Stimulated activated CD8-positive, alpha-beta memory T cell treated with anti-CD3 and anti-CD28 coated beads, Interleukin-12 subunit alpha, Interleukin-12 subunit beta, amount 100 ng/mL, for 4 hours (primary cell): ENCODE measurements at regions not wholly inside any gene's neighbourhood (a gene's known extent, or its start where the extent isn't known, plus 50 kb on each side); places are given as distances from the start of the nearest gene placed in this dataset.

Experiments used
- DNase-seq: peaks from one replicate; pipeline ENCODE4 v3.0.0-alpha.2; 2020; ENCODE audit warnings: low read depth

DNA sequence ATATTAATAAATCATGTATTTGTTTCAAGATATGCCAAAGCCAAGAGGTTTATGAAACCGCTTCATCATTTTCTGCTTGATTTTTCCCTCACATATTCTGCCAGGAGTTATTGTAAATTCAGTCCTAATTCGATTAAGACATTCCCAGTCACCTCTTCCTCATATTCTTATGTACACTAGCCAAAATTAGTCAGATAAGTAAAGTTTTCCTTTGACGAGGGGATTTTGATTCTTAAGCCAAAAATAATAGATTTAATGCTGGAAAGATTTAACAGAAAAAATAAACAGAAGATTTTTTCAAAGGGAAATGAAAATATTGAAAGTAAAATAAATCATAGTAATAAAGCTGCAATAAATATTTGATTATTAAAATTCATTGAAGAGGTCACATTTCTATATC lies 51.0 kb upstream of the VEGFC start:
- no peak for DNase-seq

DNA sequence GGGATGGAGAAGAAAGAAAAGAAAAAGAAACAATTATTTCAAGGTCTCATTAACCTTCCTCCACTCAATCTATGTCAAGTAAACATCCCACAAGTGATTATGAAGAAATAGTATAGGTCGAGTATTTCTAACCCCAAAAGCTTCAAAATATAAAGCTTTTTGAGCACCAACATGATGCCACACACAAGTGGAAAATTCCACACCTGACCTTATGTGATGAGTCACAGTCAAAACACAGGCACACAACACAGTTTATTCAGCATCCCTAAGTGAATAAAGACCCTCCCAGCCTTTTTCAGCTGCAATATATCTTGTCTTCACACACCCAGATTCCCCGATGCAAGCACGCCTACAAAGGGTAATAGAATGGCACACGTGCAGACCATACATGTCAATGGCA lies 51.7 kb upstream of the VEGFC start:
- no peak for DNase-seq

DNA sequence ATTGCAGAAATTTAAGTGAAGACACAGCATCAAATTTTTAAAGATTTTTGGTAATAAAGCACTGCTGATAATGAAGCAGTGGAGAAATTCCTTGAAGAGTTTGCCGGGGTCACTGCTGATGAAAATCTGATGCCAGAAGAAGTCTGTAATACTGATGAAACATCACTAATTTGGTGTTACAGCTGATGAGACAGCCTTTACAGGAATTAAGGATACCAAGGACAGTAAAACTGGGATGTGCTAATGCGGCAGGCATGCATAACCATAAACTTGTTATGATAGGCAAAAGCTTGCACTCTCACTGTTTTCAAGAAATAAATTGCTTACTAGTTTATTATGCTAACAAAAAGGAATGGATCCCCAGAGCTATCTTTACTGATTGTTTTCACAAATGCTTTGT lies 52.9 kb upstream of the VEGFC start:
- DNase-seq, result no peak

DNA sequence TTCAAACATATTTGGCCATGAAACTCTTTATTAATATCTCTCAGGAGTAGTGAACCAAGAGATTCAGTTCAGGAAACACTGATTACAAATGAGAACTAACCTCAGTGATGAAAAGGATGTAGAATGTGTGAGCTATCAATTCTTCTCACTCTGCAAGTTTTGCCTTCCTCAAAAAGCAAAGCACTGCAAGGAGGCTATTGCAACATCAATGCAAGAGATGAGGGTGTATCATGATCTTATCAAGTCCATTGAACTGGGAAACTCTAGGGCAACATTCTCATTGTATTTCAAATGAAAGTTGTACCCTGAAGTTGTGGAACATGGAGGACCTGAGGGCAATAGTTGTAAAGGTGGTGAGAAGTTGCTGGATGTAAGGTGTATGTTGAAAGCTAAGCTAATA lies 56.4 kb upstream of the VEGFC start:
- no peak for DNase-seq

DNA sequence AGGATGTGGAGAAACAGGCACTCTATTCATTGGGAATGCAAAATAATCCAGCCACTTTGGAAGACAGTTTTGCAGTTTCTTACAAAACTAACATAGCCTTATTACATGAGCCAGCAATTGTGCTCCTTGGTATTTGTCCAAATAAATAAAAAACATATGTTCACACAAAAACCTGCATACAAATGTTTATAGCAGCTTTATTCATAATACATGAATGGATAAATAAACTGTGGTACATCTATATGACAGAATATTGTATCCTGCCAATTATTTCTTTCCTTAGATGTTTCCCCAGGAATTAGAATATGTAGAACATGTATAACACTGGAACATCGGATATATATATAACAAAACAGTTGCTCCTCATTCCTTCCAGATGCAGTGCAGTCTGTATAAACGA lies 57.7 kb upstream of the VEGFC start:
- DNase-seq, result no peak

DNA sequence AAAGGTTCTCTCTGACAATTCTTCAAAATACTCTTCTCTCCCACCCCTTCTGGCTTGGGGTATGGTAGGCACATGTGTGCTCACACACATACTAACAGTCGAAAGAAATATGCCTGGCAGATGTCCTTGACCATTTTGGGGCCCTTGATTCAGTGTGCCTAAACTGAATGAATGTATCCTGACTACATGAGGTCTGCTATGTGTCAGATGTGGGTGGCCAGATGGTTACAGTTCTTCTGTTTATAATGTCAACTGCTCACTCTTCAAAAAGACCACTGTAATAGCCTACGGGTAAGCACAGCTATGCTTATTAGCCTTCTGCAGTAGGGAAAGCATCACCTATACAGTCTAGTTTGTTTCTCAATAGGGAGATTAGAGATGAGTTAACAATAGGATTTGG lies 63.7 kb upstream of the VEGFC start:
- no peak for DNase-seq

DNA sequence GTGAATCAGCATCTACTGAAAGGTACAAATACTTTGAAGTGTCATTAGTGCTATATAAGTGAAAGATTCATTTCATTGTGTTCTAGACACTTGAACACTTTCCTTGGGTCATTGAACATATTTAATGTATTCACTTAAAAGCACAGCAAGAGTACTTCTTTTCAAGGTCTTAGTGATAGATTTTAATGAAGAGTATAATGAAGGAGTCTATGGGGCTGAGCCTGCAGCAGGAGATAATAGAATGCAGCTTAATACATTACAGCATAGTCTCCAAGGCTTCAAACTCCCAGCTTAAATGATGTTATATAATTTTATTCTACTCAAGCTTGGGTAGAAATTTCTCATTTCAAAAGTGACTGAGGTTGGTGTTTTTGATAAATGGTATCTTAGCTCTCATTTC lies 66.1 kb upstream of the VEGFC start:
- DNase-seq, result no peak

DNA sequence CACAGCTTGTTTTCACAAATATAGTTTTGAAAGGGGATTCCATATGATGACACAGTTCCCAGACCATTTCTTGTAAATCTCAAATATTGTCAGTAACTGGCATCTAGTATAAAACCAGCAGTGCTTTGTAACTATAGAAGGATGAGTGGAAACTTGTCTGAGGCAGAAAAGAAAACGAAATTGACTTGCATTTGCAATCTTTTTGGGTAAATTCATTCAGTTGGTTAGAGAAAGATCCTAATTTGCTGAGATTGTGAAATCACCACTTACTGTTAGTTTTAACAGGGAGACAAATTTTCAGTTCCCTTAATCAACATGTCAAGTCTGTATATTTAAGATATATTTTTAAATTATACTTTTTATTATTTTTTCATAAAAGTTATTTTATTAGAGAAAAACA lies 71.5 kb upstream of the VEGFC start:
- no peak for DNase-seq

DNA sequence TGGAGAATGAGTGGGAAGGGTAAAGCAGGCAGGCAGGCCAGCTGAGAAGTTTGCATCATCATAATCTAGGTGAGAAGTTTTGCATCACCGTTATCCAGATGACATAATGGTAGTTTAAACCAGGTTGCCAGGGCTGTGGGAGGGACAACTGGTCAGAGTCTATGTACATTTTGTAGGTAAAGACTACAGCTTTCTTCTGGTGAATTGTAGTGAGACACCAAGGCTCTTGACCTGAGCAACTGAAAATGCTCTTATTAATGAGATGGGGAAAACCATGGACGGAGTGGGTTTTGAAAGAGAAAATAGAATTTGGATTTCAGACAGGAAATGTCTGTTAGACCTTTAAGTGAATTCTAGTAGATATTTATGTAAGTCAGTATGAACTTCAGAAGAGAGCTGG lies 76.0 kb upstream of the VEGFC start:
- no peak for DNase-seq

DNA sequence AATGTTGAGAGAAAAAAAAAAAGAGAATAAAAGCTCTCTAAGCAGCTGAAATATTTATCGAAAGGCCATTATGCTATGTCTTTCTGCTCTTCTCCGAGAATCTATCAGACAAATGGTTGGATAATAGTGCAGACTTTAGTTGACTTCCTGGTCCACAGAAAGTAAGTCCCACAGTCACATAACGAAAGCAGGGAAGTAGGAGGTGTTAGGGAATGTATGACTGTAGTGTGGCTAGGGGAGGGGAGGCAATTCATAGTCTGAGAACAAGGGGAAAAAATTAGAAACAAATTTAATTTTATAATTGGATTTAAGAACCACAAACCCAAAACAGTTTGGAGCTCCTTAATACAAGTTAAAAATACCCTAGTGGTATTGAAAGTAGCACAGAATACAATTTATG lies 79.7 kb upstream of the VEGFC start:
- no peak for DNase-seq

DNA sequence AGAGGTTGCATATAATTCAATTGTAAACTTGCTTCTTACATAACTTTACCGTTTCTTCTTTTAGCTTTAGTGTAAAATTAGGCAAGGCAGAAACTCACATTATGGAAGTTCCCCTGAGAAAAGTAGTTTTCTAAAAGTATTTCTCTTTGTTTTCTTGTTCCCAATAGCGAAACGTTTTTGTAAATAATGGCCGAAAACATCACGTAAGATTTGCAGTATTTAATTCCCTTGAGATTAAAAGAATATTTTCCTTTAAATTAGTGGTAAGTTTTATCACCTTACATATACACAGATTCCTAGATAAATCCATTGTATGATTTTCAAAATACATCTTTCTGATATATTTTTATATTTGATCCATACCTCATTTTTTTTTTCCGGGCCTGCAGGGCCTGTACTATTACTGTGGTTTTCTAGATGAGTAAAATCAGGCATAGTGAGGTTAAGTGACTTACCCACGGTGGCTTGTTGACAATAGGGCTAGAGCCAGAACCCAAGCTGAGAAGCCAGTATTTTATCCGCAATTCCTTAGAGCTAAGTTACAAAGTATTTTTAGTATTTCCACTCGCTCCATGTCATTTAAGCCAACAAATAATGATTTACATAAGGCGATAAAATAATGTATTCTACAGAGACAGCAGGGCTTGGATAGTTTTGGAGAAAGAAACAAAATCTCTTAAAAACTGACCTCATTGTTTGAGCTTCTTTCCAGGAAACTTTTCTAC lies 82.2 kb upstream of the VEGFC start:
- no peak for DNase-seq

DNA sequence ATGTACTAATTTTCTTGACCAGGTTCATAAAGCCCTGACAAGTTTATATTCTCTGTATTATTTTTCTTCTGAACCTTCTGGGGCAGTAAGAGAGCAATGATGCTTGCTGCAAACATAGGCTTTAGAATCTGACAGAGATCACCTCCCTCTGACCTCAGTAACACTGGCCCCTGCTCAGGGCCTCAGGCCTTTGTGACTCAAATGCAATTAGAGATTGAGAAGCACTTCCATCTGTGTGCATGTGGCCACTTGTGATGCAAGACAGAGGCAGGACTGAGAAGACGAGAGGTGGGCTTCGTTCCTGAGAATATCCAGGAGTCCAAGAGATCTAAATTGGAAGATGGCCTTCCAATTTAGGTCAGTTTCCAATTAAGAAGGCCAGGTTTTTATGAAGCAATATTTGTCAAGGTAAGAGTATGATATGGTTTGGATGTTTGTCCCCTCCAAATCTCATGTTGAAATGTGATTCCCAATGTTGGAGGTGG lies 82.8 kb upstream of the VEGFC start:
- DNase-seq, result no peak

DNA sequence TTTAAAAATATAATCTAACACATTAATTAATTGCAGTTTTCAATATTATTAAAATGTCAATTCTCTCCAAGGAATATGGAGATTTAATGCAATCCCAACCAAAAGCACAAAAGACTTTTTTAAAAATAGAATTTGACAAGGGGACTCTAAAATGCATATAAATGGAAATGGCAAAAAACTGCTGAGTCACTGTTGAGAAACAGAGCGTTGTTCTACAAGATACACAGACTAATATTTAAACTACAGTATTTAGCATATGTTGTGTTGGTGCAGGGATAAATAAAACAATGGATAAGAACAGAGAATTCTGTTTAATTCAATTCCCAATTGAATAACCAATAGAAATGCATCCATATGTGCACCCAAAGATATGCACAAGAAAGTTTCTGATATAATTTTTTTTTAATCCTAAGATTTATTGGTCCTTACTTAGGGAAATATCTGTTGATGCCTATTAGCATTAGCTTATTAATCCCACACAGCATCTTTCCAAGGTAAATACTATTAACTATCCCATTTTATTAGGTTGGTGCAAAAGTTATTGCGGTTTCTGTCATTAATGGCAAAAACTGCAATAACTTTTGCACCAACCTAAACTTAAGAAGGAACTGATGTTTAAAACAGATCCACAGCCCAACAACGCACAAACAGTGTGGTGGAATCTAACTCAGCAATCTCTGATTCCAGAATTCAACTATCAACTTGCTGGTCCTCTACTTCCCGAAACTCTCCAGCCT lies 86.8 kb upstream of the VEGFC start:
- no peak for DNase-seq

DNA sequence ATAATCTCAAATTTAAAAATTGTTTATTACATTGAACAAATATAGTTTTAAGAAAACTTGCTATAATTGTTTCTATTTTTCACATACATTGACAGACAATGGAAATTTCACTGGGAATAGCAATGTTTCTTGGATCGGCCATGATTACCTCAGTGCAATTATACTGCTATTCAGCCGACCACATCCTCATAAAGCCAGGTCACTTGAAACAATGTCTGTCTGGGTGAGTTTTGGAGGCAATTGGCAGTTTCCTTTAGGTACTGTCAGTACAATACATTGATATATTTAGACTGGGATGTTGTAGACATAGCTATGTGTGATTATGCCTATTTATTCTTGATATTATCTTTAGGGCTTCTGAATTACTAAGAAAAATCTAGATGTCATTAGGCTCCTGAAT lies 89.5 kb upstream of the VEGFC start:
- DNase-seq, result no peak

DNA sequence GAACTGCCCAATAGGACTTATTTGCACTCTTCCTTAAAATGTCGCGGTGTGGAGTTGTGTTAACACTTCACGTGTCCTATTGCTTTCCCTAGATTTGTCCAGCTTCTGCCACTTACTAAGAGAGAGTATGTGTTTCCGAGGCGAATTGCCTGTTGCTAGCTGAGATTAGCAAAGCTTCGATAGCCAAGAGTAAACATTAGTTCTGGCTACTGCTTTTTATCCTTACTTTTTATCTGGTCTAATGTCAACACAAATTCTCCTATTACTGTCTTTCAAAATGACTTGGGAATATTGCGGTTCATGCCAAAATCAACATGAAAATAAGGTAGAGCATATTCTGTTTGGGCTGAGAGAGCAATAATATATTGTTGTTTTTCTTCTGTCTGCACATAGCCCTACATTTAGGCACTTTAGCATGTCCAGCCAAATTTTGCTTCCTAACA lies 90.4 kb upstream of the VEGFC start:
- no peak for DNase-seq

DNA sequence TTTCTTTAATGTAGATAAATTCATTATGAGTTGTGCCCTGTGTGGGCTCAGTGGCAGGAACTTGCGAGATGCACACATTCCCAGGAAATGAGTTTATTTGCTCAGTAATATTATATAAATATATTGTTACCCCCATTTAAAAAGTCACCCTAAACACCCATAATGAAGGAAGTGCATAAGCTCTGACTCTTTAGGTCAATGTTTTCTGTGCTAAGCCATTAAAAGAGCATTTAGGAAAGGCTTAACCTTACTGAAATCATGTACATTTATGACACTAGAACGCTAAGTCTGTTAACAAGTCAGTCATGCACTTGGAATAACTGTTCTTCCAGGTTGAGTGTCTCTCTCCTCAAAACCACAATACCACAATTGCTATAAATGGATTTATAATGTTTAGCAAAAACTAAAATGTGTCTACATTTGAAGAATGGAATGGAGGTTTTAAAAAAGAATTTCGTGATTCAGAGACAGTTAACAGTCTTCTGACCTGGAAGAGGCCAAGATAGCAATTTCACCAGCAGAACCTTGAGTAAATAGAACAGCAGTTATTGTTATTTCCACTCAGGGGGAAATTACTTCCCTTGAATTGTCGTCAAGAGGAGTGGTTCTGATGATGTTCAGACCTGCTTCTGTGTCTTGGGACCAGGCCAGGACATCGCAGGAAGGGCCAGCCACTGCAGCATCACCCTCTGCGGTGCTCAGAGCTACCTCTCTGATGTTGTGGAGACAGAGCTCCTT lies 91.1 kb upstream of the VEGFC start:
- no peak for DNase-seq

DNA sequence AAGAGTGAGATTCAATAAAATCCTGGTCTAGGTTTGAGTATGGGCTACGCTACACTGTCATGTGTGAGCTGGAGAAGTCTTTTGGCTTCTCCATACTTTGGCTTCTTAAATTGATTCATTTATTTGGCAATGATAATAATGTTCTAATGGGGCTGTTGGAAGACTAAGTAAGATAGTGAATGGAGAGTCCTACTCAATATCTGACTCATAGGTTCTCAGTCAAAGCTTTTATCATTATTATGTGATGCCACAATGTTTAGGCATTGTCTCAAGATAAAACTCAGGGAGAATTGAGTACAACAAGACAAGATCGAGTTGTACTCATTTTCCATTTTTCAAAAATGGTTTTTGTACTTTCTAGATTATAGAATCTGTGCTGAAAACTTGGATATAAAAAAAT lies 92.5 kb upstream of the VEGFC start:
- DNase-seq, result no peak

DNA sequence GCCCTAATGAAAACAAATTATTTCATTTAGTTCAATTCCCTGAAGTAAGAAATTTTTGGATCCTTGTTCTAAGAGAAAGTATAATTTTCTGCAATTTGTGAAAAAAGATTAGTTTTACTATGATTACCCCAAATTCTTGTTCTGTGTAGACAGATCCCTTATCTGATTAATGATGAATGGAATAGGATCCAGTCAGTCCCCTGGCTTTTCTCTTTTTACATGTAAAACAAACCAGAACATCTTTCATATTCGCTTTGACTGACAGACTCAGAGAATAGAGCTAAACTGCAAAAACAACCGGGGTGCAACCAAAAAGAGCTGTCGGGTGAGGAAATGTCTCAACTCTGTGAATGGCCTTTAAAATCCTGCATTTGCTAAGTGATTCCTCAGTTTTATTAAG lies 93.4 kb upstream of the VEGFC start:
- no peak for DNase-seq

DNA sequence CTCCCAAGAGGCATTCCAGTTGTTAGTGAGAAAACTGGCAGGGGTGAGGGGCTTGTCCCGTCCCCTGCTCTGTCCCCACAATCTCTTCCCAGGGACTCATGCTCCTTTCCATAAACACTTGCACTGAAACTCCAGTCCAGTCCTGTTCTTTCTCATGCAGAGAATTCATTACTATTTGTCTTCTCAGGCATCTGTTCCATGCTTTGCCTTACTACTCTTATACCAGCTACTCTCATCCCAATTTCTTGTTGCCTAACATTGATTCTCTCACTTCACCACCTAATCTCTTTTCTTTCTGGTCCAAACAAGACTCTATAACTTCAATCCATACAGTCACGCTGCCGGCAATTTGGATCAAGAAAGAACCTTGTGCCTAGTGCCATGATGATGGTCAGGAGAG lies 97.1 kb upstream of the VEGFC start:
- DNase-seq, result no peak

DNA sequence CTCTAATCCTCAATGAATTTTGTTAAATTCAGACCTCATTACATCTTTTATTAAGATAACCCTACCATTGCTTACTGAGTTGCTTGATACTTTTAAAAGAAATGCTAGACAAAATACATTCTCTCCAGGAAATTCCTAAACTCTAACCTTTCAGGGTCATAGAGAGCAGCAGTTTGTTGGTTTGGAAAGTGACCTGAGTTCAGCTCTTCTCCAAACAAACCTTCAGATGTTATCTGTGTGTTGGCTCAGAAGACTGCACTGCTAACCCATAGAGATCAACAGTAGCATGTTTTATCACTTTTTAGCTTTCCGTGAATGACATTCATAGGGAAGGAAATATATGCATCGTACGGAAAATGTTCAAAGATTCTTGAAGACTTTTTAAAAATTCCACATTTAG lies 101.8 kb upstream of the VEGFC start:
- DNase-seq, result no peak

DNA sequence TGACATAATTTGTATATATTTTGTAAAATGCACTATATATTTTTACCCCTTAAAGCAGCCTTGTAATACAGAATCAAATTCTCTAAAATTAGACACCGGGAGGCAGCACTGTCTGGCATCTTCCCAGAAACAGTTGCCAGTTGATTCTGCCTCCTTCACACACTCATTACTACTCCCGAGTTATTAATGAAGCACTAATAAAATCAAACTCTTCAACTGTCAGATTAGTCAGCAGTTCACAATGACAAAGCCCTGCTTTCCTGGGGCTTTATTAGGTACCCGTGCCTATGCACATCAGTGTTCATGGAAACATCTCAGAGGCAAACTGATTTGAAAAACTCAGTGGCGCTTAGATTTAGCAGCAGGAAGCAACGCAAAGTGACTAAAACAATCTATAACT lies 103.5 kb upstream of the VEGFC start:
- DNase-seq, result no peak

DNA sequence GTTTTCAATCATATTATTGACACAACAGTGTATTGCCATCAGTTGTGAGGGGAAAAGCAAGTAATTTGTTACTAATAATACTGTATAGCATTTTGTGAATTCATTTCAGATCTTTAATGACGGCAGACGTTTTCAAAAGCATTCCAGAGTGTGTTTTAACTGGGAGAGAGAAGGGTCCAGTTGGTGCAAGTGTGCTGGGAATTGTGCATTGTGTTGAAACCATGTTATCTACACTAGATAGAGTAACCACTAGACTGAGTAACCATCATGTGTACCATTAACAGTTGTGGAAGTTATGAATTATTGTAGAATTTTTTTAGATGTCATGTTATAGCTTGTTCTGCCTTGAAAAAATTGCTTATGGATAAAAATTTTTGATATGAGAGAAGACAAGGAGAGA lies 104.5 kb upstream of the VEGFC start:
- no peak for DNase-seq

DNA sequence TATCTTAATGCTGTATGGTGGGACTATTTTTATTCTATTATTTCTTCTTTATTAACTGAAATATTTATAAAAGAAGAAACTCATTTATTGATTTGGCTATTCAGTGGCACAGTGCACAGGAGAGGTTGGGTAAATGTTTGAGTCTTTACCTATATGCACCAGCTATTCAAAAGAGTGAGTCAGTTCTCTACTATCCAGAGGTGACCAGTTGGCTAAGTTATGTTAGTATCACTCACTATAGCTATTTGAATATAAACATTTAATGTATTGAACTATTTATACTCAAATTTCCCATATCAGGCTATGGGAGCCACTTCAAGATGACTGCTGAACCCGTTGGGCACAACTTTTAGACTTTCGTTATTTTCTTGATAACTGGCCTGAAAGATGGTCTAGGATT lies 106.1 kb upstream of the VEGFC start:
- no peak for DNase-seq
